SIG-M5 treated with dmso at 0.1 percent for 504 hours (cell line): ENCODE measurements at regions not wholly inside any gene's neighbourhood (a gene's known extent, or its start where the extent isn't known, plus 50 kb on each side); places are given as distances from the start of the nearest gene placed in this dataset.

ENCODE experiments used
- DNase-seq: peaks from one replicate; lab custom pipeline; 2025; ENCODE audit not compliant: unreplicated experiment; lab: John Stamatoyannopoulos, UW

GRCh38 chr13:40376296-40376849 lies 290.1 kb downstream of the FOXO1 start:
- no peak for DNase-seq

GRCh38 chr13:40376867-40377535 lies 289.4 kb downstream of the FOXO1 start:
- DNase-seq, result no peak

- no peak for DNase-seq
Measured at GRCh38 chr13:40377783-40378182, 288.7 kb downstream of the FOXO1 start.

- no peak for DNase-seq
Measured at GRCh38 chr13:40379196-40379595, 287.2 kb downstream of the FOXO1 start.

- no peak for DNase-seq
Measured at GRCh38 chr13:40379794-40380578, 286.5 kb downstream of the FOXO1 start.

GRCh38 chr13:40381935-40382764 lies 284.3 kb downstream of the FOXO1 start:
- DNase-seq, result no peak

- DNase-seq, result no peak
Measured at GRCh38 chr13:40383132-40383531, 283.3 kb downstream of the FOXO1 start.

- DNase-seq, result no peak
Measured at GRCh38 chr13:40383885-40384284, 282.6 kb downstream of the FOXO1 start.

GRCh38 chr13:40384976-40385857 lies 281.2 kb downstream of the FOXO1 start:
- DNase-seq, result no peak

- no peak for DNase-seq
Measured at GRCh38 chr13:40385858-40386180, 280.6 kb downstream of the FOXO1 start.

GRCh38 chr13:40386586-40386985 lies 279.9 kb downstream of the FOXO1 start:
- no peak for DNase-seq

- DNase-seq, result no peak
Measured at GRCh38 chr13:40387775-40388174, 278.7 kb downstream of the FOXO1 start.

- DNase-seq, result peak; percentile 37
Measured at GRCh38 chr13:40388617-40389016, 277.8 kb downstream of the FOXO1 start.

GRCh38 chr13:40389081-40389641 lies 277.3 kb downstream of the FOXO1 start:
- DNase-seq, result no peak

GRCh38 chr13:40390401-40390916 lies 276.0 kb downstream of the FOXO1 start:
- no peak for DNase-seq

- DNase-seq, result no peak
Measured at GRCh38 chr13:40391788-40392187, 274.7 kb downstream of the FOXO1 start.

- no peak for DNase-seq
Measured at GRCh38 chr13:40394304-40394985, 272.0 kb downstream of the FOXO1 start.

GRCh38 chr13:40398065-40398464 lies 268.4 kb downstream of the FOXO1 start:
- DNase-seq, result peak; percentile 5

GRCh38 chr13:40399756-40400155 lies 266.7 kb downstream of the FOXO1 start:
- peak; percentile 56 for DNase-seq
